MM.1S (cell line): ENCODE measurements at regions not wholly inside any gene's neighbourhood (a gene's known extent, or its start where the extent isn't known, plus 50 kb on each side); places are given as distances from the start of the nearest gene placed in this dataset.

ENCODE experiments used
- CTCF ChIP-seq: fragments of 300-600 bp; sonication (generic); IDR thresholded peaks from 2 replicates; pipeline ENCODE4 v1.5.1; 2016; ENCODE audit warnings: antibody characterized with exemption, low read length, mixed read lengths
- EZH2 ChIP-seq: fragments of 300-600 bp; sonication (generic); optimal IDR thresholded peaks from 2 replicates; pipeline ENCODE3; 2017; ENCODE audit warnings: low read depth, mild to moderate bottlenecking, antibody characterized with exemption, low read length, mixed read lengths
- EZH2phosphoT487 ChIP-seq: fragments of 300-600 bp; sonication (generic); IDR thresholded peaks from 2 replicates; pipeline ENCODE4 v1.6.1; 2018; ENCODE audit warnings: antibody characterized with exemption, low read length

DNA sequence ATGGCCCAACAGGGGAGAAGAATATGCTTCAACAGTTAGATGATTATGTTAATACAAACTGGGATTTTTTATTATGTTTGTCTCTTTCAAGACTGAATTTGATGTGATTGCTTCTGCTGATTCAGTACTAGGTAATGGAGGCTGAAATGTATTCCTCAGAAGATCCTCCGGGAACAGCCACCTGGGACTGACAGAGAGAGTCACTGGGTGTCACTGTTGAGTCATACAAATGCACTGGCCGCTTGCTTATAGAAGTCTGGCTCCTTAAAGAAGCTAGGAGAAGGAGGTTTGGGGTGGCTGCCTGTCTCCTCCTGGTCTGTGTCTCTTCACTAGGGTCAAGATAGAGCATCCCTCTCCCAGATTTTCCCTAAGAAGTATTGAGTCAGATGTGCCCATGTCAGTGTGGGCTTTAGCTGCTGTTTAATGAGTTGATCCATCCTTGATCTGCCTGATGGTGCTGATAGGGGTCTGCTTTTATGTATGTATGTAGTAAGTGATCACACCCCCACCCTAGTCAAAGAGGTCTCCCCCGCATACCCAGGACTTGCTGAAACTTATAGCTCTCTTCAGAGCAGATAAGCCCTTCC, 773.4 kb downstream of the BRINP1 start:
- peak; percentile 24 for TF ChIP-seq CTCF
- TF ChIP-seq EZH2phosphoT487: no peak
- TF ChIP-seq EZH2: no peak
